ENCODE measurements at regions not wholly inside any gene's neighbourhood (a gene's known extent, or its start where the extent isn't known, plus 50 kb on each side); places are given as distances from the start of the nearest gene placed in this dataset.

DNA sequence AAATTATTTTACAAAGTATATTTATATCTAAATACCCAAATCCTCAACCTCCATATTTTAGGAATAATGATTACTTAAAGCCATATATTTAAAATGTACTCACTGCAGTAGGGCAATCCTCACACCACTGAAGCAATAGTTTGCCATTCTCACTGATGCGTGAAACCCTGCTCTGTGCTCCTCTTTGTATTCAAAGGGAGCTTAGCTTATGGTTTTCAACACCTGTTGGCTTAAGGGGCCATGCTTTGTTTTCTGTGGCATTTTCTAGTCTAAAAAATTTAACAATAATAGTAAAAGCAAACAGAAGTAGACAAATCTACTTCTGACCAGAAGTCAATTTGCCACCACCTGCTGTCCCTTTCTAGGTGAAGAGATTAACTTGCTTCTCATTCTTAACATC lies 294.6 kb downstream of the FLRT2 start:
- DNase-seq (ENCODE audit: extremely low spot score, unreplicated experiment): no peak
- TF ChIP-seq, protein P1, sequence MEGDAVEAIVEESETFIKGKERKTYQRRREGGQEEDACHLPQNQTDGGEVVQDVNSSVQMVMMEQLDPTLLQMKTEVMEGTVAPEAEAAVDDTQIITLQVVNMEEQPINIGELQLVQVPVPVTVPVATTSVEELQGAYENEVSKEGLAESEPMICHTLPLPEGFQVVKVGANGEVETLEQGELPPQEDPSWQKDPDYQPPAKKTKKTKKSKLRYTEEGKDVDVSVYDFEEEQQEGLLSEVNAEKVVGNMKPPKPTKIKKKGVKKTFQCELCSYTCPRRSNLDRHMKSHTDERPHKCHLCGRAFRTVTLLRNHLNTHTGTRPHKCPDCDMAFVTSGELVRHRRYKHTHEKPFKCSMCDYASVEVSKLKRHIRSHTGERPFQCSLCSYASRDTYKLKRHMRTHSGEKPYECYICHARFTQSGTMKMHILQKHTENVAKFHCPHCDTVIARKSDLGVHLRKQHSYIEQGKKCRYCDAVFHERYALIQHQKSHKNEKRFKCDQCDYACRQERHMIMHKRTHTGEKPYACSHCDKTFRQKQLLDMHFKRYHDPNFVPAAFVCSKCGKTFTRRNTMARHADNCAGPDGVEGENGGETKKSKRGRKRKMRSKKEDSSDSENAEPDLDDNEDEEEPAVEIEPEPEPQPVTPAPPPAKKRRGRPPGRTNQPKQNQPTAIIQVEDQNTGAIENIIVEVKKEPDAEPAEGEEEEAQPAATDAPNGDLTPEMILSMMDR (IDR thresholded peaks at IDR 0.05): no peak
- Mint-ChIP-seq H3K27ac (ENCODE audit: unreplicated experiment) (no peak overlapping the region), H3K27me3 (ENCODE audit: unreplicated experiment) (no peaks in the 10 kb centered on the region), H3K4me1 (ENCODE audit: unreplicated experiment) (no peaks in the 10 kb centered on the region), H3K4me3 (ENCODE audit: unreplicated experiment) (no peak overlapping the region), H3K9me3 (ENCODE audit: unreplicated experiment) (no peaks in the 10 kb centered on the region), H3K36me3 (ENCODE audit: unreplicated experiment) (no peaks in the 10 kb centered on the region)

DNA sequence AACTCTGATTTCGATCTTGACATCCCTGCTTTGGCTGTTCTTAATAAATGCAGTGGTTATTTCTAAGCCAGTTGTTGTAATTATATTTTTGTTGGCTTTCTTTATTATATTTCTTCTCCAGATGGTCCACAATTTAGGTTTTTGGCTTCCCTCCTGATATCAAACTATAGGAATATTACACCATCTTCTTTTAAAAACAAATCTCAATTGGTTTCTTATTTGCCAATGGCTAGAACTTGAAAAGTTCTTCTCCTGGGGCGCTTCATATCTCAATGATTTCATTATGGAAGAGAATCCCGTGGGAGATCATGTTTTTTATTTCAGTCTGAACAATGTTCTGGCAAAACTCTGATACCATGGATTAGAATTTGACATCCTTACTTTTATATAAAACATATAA lies 292.3 kb downstream of the FLRT2 start:
- Mint-ChIP-seq H3K36me3 (ENCODE audit: unreplicated experiment) (no peaks in the 10 kb centered on the region), H3K4me3 (ENCODE audit: unreplicated experiment) (no peak overlapping the region), H3K27me3 (ENCODE audit: unreplicated experiment) (no peaks in the 10 kb centered on the region), H3K4me1 (ENCODE audit: unreplicated experiment) (no peaks in the 10 kb centered on the region), H3K9me3 (ENCODE audit: unreplicated experiment) (no peaks in the 10 kb centered on the region), H3K27ac (ENCODE audit: unreplicated experiment) (no peak overlapping the region)
- DNase-seq (ENCODE audit: extremely low spot score, unreplicated experiment): no peak
- TF ChIP-seq, protein P1 (IDR thresholded peaks at IDR 0.05): no peak

DNA sequence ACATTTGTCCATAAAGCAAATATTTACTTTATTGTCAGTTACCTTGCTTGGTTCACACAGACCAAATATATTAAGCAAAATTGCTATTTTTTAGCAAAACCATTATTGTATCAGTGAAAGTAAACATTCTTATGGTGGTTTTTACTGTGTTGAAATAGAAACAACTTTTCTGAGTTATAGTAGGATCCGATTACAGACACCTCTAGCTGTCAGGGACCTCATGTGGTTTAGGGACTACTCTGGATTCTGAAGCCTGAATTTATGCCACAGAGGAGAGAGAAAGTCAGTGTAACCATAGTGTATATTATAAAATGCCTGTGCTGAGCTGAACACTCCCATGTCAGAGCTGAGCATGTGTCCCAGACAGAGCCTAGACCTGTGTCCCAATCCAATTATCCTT lies 287.5 kb downstream of the FLRT2 start:
- H3K27ac Mint-ChIP-seq (ENCODE audit: unreplicated experiment): no peak overlapping the region
- TF ChIP-seq, protein P1 (IDR thresholded peaks at IDR 0.05): no peak
- H3K9me3 Mint-ChIP-seq (ENCODE audit: unreplicated experiment): no peaks in the 10 kb centered on the region
- H3K4me3 Mint-ChIP-seq (ENCODE audit: unreplicated experiment): no peak overlapping the region
- no peaks in the 10 kb centered on the region for H3K36me3 Mint-ChIP-seq (ENCODE audit: unreplicated experiment)
- DNase-seq (ENCODE audit: extremely low spot score, unreplicated experiment): no peak
- no peaks in the 10 kb centered on the region for H3K4me1 Mint-ChIP-seq (ENCODE audit: unreplicated experiment)
- no peaks in the 10 kb centered on the region for H3K27me3 Mint-ChIP-seq (ENCODE audit: unreplicated experiment)

DNA sequence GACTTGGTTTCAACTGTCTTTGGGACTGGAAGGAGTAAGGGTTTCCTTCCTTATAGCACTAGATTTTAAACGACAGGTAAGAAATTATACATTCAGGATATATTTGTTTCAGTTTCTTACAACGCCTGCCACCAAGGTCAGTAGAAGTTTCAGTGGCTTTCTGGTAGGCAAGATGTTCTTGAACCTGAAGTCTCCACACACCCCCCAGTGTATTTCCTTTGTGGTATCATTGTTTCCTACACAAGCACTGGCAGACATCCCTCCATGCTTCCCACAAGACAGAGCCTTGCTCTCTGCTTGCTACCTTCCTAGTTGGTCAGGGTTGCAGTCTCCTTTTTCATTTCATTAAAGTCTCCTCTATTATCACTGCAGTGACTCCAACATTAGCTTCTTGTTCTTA lies 283.1 kb downstream of the FLRT2 start:
- TF ChIP-seq, protein P1 (IDR thresholded peaks at IDR 0.05): no peak
- H3K9me3 Mint-ChIP-seq (ENCODE audit: unreplicated experiment): no peaks in the 10 kb centered on the region
- no peaks in the 10 kb centered on the region for H3K27me3 Mint-ChIP-seq (ENCODE audit: unreplicated experiment)
- no peak overlapping the region for H3K27ac Mint-ChIP-seq (ENCODE audit: unreplicated experiment)
- no peak overlapping the region for H3K4me3 Mint-ChIP-seq (ENCODE audit: unreplicated experiment)
- H3K4me1 Mint-ChIP-seq (ENCODE audit: unreplicated experiment): no peaks in the 10 kb centered on the region
- no peak for DNase-seq (ENCODE audit: extremely low spot score, unreplicated experiment)
- H3K36me3 Mint-ChIP-seq (ENCODE audit: unreplicated experiment): no peaks in the 10 kb centered on the region

GRCh38 chr14:85811340-85811739 lies 281.4 kb downstream of the FLRT2 start:
- no peak for DNase-seq (ENCODE audit: extremely low spot score, unreplicated experiment)
- no peak overlapping the region for H3K4me3 Mint-ChIP-seq (ENCODE audit: unreplicated experiment)
- peaks cover 4% of the 10 kb centered on the region for H3K27me3 Mint-ChIP-seq (ENCODE audit: unreplicated experiment)
- TF ChIP-seq, protein P1 (IDR thresholded peaks at IDR 0.05): no peak
- no peak overlapping the region for H3K27ac Mint-ChIP-seq (ENCODE audit: unreplicated experiment)
- no peaks in the 10 kb centered on the region for H3K9me3 Mint-ChIP-seq (ENCODE audit: unreplicated experiment)
- no peaks in the 10 kb centered on the region for H3K36me3 Mint-ChIP-seq (ENCODE audit: unreplicated experiment)
- no peaks in the 10 kb centered on the region for H3K4me1 Mint-ChIP-seq (ENCODE audit: unreplicated experiment)

All from osteocyte (in vitro differentiated cells).